GM13977 (cell line): ENCODE measurements at regions not wholly inside any gene's neighbourhood (a gene's known extent, or its start where the extent isn't known, plus 50 kb on each side); places are given as distances from the start of the nearest gene placed in this dataset.

Experiments
- DNase-seq: peaks from one replicate; pipeline ENCODE4 v3.0.0; 2012; ENCODE audit warnings: low spot score
- in situ Hi-C: fragments of 300-500 bp; cut with MboI; formaldehyde crosslinking; loops from one replicate; pipeline ENCODE4 v1.12.0; 2022; ENCODE audit warnings: low sequenced_read_pairs, low pct_unique_long_range_greater_than_20kb, mixed read lengths, inconsistent platforms; ENCODE audit not compliant: unreplicated experiment
- TF ChIP-seq, protein P1 (sequence below): IDR thresholded peaks from 2 replicates; pipeline ENCODE4 v1.5.1; 2012; ENCODE audit warnings: mild to moderate bottlenecking, control low read depth; ENCODE audit not compliant: insufficient read depth; ENCODE audit errors: extremely low read depth, missing control alignments

DNA sequence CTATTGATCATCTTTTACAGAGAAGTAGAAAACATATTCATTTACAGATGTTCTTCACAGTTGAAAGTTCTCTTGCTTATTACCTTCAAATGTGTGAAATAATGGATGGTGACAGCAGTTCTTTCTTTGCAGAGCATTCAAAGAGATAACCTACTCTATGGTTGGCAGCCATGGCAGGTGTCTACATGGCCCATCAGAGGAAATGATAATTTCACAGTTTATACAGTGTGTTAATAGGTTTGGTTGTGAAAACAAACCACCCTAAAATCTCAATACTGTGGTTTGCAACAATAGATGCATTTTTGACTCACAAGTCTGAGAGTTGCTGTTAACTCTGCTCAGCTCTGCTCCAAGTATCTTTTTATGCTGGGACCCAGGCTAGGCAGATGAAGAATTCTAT is 241.2 kb upstream of the SAMSN1 start:
- in situ Hi-C loops: no loop called here
- TF ChIP-seq, protein P1, sequence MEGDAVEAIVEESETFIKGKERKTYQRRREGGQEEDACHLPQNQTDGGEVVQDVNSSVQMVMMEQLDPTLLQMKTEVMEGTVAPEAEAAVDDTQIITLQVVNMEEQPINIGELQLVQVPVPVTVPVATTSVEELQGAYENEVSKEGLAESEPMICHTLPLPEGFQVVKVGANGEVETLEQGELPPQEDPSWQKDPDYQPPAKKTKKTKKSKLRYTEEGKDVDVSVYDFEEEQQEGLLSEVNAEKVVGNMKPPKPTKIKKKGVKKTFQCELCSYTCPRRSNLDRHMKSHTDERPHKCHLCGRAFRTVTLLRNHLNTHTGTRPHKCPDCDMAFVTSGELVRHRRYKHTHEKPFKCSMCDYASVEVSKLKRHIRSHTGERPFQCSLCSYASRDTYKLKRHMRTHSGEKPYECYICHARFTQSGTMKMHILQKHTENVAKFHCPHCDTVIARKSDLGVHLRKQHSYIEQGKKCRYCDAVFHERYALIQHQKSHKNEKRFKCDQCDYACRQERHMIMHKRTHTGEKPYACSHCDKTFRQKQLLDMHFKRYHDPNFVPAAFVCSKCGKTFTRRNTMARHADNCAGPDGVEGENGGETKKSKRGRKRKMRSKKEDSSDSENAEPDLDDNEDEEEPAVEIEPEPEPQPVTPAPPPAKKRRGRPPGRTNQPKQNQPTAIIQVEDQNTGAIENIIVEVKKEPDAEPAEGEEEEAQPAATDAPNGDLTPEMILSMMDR: no peak
- no peak for DNase-seq

DNA sequence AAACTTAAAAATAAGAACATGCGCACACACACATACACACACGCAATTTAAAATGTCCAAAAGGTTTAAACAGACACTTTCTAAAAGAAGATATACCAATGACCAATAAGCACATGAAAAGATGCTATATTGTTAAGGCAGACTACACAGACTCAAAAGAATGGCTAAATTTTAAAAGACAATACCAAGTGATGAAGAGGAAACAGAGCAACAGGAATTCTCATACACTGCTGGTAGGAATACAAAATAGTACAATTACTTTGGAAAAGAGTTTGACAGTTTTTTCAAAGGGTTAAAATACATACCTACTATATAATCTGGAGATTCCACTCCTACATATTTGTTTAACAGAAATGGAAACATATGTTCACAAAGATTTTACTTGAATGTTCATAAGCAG is 239.6 kb upstream of the SAMSN1 start:
- in situ Hi-C loops: no loop called here
- TF ChIP-seq, protein P1: no peak
- DNase-seq: no peak

DNA sequence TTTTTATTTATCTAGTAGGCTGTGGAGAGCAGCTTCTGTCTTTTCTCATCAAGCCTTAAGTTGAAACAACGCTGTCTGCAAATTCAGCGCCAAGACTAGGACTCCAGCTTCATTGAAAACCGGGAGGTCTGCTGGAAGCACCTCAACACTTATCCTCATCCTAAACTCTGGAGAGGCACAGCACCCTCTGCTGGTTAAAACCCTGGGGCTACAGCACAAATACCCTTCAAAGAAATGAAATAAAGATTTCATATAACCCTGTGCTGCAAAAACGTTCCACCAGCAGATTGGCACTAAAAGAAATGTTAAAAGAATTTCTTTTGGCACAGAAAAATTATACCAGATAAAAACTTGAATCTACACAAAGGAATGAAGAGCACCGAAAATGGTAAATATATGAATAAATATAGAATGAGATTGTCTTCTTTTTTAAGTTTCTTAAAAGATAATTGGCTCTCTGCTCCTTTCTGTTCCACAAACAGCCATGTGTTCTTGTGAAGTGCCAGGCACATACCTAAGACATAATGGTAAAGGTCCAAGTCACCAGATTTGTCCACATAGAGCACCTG is 227.7 kb upstream of the SAMSN1 start:
- DNase-seq: no peak
- TF ChIP-seq, protein P1: peak; percentile 69
- in situ Hi-C loops: no loop called here

DNA sequence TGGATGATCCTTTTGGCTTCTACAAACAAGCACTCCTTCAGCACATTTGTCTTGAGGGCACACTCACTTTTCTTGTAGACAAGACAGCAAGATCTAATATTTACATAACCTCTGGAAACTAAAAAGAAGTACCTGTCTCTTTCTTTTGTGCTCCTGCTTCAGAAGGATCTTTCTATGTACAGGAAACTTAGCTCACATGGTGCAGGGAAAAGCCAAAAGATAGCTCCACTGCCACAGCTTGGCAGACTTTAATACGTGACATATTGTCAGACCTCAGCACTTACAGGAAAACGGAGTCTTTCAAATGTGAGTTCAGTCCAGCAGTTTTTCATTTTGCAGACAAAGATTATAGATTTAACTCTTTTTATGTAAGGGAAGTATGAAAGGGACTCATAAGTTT is 225.5 kb upstream of the SAMSN1 start:
- no peak for DNase-seq
- TF ChIP-seq, protein P1: no peak
- in situ Hi-C loops: no loop called here

DNA sequence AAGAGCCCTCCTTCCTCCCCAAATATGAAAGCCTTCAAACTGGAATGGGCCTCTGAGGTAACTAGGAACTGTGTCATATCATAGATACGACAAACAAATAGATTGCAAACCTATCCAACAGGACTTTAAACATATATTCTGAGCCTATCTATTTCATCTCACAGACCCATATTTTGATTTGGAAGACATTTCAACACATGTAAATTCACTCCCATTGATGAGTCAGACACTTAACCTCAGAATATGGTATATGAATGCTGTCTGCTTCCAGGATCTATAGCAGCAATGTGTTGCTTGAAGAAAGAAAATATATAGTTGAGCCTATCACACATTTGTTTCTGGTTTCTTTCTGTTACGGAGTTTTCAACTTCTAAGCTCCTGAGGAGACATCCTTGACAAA is 221.9 kb upstream of the SAMSN1 start:
- in situ Hi-C loops: no loop called here
- TF ChIP-seq, protein P1: no peak
- DNase-seq: no peak

DNA sequence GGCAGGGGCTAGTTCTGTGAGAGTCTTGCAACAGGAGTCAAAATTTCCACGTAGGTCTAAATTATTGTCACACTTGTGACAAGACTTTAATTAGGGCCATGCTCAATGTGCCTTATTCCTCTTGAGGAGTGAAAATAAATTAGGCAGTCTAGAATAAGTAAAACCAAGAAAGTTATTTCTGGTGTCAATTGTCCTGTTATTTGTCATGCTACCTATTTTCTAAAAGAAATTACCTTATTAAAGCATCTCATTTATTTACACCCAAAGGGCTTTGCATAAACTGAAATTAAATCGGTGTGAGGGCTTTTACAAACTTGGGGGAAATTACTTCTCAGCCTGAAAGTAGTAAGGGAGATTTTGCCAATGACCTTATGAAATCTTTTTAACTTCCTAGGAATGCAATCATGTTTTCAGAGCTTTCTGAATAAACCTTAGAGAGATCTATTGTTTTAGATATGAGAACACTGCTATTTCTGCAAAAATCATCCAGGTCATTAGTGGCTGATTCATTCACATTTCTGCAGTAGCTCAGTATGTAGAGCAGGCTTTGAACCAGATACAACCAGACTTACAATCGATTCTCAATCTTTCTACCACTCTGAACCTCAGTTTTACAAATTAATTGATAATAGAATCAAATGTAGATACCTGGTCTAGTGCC is 221.2 kb upstream of the SAMSN1 start:
- TF ChIP-seq, protein P1: no peak
- in situ Hi-C loops: no loop called here
- DNase-seq: no peak
